GM21381 (cell line): ENCODE measurements at regions not wholly inside any gene's neighbourhood (a gene's known extent, or its start where the extent isn't known, plus 50 kb on each side); places are given as distances from the start of the nearest gene placed in this dataset.

Experiments used
- ATAC-seq: cut with Tn5 transposase; IDR thresholded peaks from one replicate; pipeline ENCODE4 v1.9.1; 2021; ENCODE audit warnings: mild to moderate bottlenecking, moderate library complexity; ENCODE audit not compliant: unreplicated experiment

- ATAC-seq = no peak
Observed at GRCh38 chr1:177354247-177354646, 183.5 kb downstream of the BRINP2 start.

- ATAC-seq = no peak
Observed at GRCh38 chr1:177351361-177352108, 180.8 kb downstream of the BRINP2 start.

- ATAC-seq = no peak
Observed at GRCh38 chr1:177346790-177347359, 176.1 kb downstream of the BRINP2 start.

- no peak for ATAC-seq
Observed at GRCh38 chr1:177343445-177343844, 172.7 kb downstream of the BRINP2 start.

- no peak for ATAC-seq
Observed at GRCh38 chr1:177341773-177342172, 171.0 kb downstream of the BRINP2 start.

- ATAC-seq = no peak
Observed at GRCh38 chr1:177340601-177341067, 169.9 kb downstream of the BRINP2 start.

GRCh38 chr1:177338376-177338775 is 167.6 kb downstream of the BRINP2 start:
- no peak for ATAC-seq

- no peak for ATAC-seq
Observed at GRCh38 chr1:177334903-177335302, 164.1 kb downstream of the BRINP2 start.

- no peak for ATAC-seq
Observed at GRCh38 chr1:177333936-177334595, 163.3 kb downstream of the BRINP2 start.
